ENCODE measurements at regions not wholly inside any gene's neighbourhood (a gene's known extent, or its start where the extent isn't known, plus 50 kb on each side); places are given as distances from the start of the nearest gene placed in this dataset.

- TF ChIP-seq, protein P1, sequence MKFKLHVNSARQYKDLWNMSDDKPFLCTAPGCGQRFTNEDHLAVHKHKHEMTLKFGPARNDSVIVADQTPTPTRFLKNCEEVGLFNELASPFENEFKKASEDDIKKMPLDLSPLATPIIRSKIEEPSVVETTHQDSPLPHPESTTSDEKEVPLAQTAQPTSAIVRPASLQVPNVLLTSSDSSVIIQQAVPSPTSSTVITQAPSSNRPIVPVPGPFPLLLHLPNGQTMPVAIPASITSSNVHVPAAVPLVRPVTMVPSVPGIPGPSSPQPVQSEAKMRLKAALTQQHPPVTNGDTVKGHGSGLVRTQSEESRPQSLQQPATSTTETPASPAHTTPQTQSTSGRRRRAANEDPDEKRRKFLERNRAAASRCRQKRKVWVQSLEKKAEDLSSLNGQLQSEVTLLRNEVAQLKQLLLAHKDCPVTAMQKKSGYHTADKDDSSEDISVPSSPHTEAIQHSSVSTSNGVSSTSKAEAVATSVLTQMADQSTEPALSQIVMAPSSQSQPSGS (IDR thresholded peaks at IDR 0.05; ENCODE audit: low read length), result no peak
Measured at GRCh38 chr4:148808416-148808815, 366.2 kb upstream of the NR3C2 start (continued).

Data from H1 (cell line).